ENCODE measurements at regions not wholly inside any gene's neighbourhood (a gene's known extent, or its start where the extent isn't known, plus 50 kb on each side); places are given as distances from the start of the nearest gene placed in this dataset.

DNA sequence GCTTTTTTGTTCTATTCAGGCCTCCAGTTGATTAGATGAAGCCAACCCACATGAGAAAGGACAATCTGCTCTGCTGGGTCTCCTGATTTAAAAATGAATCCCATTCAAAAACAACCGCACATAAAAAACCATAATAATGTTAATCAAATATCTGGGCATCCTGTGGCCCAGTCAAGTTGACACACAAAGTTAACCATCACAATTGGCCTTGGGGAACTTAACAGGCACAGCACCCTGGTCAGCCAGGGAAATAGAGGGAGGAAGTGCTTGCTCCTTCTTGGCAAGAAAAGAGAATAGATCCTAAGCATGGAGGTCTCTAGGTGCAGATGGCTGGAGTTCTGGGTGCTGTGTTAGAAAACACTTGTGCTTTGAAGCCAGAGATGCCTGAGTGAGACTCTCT, 109.6 kb upstream of the OLIG2 start:
- Mint-ChIP-seq H3K27me3 (ENCODE audit: low read depth) (peaks cover 30% of the 10 kb centered on the region), H3K4me3 (no peak overlapping the region), H3K4me1 (no peaks in the 10 kb centered on the region), H3K27ac (no peak overlapping the region), H3K36me3 (no peaks in the 10 kb centered on the region), H3K9me3 (peaks cover 15% of the 10 kb centered on the region)
- no peak for DNase-seq (ENCODE audit: low spot score in 2 of 2, unreplicated experiment in 2 of 2)
- TF ChIP-seq, protein P1, sequence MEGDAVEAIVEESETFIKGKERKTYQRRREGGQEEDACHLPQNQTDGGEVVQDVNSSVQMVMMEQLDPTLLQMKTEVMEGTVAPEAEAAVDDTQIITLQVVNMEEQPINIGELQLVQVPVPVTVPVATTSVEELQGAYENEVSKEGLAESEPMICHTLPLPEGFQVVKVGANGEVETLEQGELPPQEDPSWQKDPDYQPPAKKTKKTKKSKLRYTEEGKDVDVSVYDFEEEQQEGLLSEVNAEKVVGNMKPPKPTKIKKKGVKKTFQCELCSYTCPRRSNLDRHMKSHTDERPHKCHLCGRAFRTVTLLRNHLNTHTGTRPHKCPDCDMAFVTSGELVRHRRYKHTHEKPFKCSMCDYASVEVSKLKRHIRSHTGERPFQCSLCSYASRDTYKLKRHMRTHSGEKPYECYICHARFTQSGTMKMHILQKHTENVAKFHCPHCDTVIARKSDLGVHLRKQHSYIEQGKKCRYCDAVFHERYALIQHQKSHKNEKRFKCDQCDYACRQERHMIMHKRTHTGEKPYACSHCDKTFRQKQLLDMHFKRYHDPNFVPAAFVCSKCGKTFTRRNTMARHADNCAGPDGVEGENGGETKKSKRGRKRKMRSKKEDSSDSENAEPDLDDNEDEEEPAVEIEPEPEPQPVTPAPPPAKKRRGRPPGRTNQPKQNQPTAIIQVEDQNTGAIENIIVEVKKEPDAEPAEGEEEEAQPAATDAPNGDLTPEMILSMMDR (IDR thresholded peaks at IDR 0.05; ENCODE audit: unreplicated experiment): no peak

DNA sequence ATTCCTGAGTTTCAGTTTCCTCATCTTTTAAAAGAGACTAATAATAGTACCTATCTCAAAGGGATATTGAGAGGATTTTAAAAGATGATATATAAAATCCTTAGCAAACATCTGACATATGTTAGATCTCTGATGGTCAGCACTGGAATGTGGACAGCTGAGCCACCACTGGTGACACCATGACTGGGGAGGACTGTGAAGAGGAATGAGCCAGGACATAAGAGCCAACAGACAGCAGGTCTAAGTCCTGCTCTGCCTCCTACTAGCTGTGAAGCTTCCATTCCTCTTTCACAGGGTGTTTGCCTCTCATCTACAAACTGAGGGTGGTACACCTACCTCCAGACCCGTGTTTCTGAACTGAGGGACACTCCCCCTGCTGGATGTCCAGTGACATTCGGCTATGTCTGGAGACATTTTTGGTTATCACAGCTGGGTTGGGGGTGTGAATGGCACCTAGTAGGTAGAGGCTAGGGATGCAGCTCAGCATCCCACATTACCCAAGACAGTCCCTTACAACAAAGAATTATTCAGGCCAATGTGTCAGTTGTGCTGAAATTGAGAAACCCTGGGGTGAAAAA, 109.1 kb upstream of the OLIG2 start:
- H3K4me1 Mint-ChIP-seq: no peaks in the 10 kb centered on the region
- TF ChIP-seq, protein P1 (IDR thresholded peaks at IDR 0.05; ENCODE audit: unreplicated experiment): peak; percentile 13
- no peak for DNase-seq (ENCODE audit: low spot score in 2 of 2, unreplicated experiment in 2 of 2)
- no peak overlapping the region for H3K4me3 Mint-ChIP-seq
- no peaks in the 10 kb centered on the region for H3K36me3 Mint-ChIP-seq
- H3K9me3 Mint-ChIP-seq: peaks cover 18% of the 10 kb centered on the region
- H3K27me3 Mint-ChIP-seq (ENCODE audit: low read depth): peaks cover 25% of the 10 kb centered on the region
- no peak overlapping the region for H3K27ac Mint-ChIP-seq

DNA sequence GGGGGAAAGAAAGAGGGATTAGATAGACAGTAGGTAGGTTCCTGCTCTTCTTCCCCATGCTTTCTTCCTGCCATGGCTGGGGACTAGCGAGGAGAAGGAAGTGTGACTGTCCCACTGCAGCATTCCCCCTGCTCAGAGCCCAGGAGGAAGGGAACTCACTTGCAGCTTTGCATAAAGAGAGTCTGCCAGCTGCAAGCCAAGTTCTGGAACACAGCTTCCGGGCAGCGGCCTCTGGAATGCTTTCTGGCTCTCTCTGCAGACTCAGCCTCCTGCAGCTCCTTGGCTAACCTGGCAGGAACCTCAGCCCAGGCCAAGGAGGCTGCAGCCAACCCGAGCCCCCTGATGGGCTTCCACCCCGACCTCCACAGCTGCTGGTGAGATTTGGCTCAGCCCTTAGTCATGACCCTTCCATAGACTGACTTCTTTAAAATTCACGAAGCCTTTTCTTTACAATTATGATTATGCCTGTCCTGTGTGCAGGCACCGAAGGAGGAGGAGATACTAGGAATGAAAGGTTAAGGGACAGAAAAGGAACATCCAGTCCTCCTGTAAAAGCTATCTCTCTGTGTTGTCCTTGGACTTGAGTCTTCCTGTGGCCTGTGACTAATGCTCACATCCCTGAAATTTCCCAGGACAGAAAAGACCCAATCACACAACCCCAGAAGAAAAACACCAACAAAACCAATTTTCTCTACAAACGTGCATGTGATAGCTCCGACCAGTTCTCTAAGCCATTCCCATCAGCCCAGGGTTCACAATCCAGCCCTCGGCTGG, 108.2 kb upstream of the OLIG2 start:
- Mint-ChIP-seq H3K27me3 (ENCODE audit: low read depth) (peaks cover 18% of the 10 kb centered on the region), H3K9me3 (peaks cover 24% of the 10 kb centered on the region), H3K4me3 (no peak overlapping the region), H3K27ac (no peak overlapping the region), H3K4me1 (no peaks in the 10 kb centered on the region), H3K36me3 (no peaks in the 10 kb centered on the region)
- no peak for DNase-seq (ENCODE audit: low spot score in 2 of 2, unreplicated experiment in 2 of 2)
- TF ChIP-seq, protein P1 (IDR thresholded peaks at IDR 0.05; ENCODE audit: unreplicated experiment): no peak

DNA sequence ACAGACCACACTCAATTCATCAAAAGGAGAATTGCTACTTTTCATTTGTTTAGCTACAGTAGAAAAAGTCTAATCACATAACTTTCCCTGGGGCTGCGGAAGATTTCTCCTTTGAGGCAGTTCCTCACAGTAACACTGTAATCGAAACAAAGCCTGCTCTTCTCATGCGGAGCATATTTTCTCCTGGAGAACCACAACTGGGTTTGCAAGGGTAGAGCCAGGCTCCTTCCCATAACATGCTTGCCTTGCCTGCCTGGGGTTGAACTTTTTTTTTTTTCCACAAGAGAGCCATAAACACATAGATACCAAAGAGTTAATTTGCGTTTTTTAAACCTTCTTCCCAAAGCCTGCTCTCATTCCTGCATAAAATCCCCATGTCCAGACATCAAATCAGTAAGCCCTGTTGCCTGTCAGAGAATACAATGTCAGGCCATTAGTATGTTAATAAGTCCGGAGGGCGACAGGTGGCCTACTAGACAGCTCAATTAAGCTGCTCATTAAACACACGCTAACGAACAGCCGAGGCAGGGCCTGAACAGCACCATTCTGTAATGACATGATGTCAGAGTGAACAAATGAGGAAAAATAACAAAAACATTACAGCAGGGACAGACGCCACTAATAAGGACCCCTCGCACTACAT, 107.1 kb upstream of the OLIG2 start:
- TF ChIP-seq, protein P1 (IDR thresholded peaks at IDR 0.05; ENCODE audit: unreplicated experiment): no peak
- H3K4me1 Mint-ChIP-seq: no peaks in the 10 kb centered on the region
- H3K4me3 Mint-ChIP-seq: no peak overlapping the region
- no peaks in the 10 kb centered on the region for H3K36me3 Mint-ChIP-seq
- no peak for DNase-seq (ENCODE audit: low spot score in 2 of 2, unreplicated experiment in 2 of 2)
- H3K27me3 Mint-ChIP-seq (ENCODE audit: low read depth): peaks cover 21% of the 10 kb centered on the region
- H3K9me3 Mint-ChIP-seq: peaks cover 24% of the 10 kb centered on the region
- H3K27ac Mint-ChIP-seq: no peak overlapping the region

DNA sequence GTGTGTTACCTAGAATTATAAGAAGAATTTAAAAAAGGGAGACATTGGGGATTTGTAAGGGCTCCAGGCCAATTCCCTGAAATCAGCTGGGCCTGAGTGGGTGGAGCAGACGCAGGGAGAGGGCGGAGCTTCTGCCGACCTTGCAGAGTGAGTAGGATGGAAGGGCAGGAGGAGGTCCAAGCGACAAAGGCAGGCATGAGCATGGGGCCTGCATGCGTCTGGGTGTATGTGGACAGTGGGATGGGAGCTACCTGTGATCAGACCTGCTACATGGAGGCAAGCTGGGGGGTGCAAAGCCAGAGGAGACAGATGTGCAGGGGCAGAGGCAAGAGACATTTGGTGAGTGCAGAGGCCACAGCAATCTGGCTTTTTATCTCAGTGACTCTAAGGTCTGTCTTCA, 105.3 kb upstream of the OLIG2 start:
- Mint-ChIP-seq H3K4me3 (no peak overlapping the region), H3K27ac (no peak overlapping the region), H3K4me1 (no peaks in the 10 kb centered on the region), H3K27me3 (ENCODE audit: low read depth) (peaks cover 15% of the 10 kb centered on the region), H3K36me3 (no peaks in the 10 kb centered on the region), H3K9me3 (peaks cover 38% of the 10 kb centered on the region)
- TF ChIP-seq, protein P1 (IDR thresholded peaks at IDR 0.05; ENCODE audit: unreplicated experiment): no peak
- no peak for DNase-seq (ENCODE audit: low spot score in 2 of 2, unreplicated experiment in 2 of 2)

Data from mesothelial cell of epicardium (in vitro differentiated cells).